Inflammatory macrophage (primary cell): ENCODE measurements at regions not wholly inside any gene's neighbourhood (a gene's known extent, or its start where the extent isn't known, plus 50 kb on each side); places are given as distances from the start of the nearest gene placed in this dataset.
"Not testable (repeated sequence)": the region's sequence is repeated elsewhere in the genome, so short reads cannot be mapped to it uniquely, and the experiment has no call there.

ENCODE experiments used
- DNase-seq, 2 donors: peaks; one replicate each; pipeline ENCODE4 v3.0.0-alpha.2; 2020 to 2022

DNA sequence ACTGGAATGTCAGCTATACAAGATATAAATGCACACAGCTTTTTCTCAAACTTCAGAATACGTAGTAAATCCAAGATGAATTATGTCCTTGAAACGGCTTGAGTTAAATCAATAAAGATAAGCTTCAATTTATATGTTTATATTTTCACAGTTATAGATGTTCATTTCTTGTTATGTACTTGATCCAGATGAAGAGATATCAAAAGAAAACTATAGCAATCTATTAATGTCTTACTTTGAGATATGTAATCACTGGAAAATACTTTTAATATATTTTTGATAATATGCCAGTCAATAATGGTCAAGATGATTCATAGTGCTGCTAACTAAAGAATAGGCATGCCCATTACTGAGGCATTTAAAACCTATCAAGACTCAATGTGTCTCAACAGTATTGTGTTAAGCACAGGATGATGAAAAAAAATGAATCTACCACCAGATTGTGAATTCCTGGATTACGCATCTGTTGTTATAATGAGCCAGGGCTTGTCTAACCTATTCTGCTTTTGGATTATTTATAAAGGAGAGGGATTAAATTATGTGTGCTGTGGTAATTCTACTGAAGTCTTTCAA, 372.6 kb upstream of the PRR16 start:
- DNase-seq: no peak

DNA sequence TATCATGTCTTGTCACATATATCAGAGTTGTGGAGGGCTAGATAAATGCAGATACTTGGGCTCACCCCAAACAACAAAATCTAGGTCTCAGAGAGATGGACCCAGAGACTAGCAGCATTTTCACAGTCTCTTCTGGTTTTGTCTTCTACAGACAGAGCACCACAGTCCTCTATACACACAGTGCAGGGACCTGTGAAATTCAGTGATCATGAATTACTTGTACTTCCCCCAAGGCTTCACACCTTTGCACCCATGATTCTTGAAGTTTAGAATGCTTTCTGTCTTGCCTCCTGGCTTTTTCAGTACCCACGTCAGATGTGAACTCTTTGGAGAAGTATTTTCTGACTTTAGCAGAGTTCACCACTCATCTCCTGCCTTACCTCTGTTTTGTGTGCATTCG, 371.5 kb upstream of the PRR16 start:
- no peak for DNase-seq

DNA sequence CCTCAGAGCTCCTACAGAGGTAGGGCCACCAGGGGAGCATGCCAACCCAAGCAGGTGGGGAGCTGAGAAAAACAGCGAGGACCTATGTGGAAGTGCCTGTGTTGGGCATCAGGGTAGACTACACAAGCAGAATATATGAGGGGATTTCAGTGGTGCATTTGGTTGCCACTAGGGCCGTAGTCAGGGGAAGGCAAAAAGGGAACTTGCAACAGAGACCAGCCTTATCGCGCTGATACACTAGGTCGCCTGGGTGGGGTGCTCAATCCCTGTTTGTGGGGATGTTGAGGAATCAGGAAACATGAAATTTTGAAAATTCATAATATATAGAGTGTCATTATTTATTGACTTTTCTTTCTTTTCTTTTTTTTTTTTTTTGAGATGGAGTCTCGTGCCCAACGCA, 370.9 kb upstream of the PRR16 start:
- DNase-seq: peak; percentile 42 to 62

DNA sequence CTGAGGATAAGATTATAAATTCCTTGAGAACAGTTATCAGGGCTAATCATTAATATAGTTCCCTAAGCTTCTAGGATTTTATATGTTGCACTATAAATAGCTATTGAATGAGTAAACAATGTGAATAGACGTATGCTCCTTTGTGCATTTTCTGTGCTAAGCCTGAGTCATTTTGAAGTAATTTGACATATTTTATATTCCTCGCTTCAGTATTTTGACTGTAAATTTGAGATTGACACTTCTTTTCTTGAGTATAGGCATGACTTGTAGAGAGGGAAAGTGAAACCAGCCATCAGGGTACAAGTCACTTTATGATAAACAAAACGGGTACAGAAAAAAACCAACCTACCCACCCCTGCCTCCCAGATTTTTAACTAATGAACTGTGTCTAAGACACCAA, 367.7 kb upstream of the PRR16 start:
- DNase-seq: peak in 1 of 2 donors; percentile 8

DNA sequence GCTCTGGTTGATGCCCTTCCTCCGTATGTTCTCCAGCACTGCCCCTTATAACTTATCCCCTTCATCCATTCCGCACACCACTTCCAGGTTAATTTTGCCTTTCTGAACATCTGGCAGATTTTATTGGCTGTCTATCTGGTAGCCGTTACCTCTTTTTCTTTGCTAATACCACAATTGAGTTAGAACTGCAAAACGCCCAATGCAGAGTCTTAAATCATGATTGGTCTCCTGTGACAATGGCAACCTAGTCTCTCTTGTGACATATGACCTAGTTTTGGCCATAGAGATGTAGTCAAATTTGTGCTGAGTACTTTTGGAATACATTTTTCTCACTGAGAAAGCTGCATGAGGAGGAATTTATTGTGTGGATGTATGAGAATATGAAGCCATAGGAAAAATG, 365.7 kb upstream of the PRR16 start:
- DNase-seq: no peak

DNA sequence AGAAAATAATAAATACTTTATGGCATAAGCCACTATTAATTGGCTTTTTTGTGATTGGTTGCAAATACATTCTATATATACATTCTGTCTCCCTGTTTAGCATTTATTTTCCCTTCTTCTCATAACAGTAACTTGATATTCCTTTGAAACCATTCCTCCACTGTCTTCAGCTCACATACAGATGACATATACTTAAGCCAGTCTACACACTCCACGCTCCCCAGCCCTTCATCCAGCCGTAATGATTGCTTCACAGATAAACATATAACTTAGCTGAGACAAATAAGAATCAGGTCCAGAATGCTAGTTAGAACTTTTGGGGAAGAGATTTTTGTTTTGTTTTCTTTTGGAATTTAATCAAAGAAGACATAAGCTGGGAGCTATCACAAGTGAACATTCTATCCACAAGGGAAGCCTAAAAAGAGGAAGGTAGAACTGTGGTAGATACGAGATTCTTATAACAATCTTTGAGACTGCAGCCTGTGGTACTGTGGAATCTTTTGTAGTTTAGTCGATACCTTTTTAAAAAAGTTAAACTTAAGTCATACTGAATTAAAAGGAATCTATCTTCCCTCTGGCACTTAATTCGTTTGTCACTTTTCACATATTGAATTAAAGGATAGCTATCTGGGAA, 365.1 kb upstream of the PRR16 start:
- DNase-seq: no peak

DNA sequence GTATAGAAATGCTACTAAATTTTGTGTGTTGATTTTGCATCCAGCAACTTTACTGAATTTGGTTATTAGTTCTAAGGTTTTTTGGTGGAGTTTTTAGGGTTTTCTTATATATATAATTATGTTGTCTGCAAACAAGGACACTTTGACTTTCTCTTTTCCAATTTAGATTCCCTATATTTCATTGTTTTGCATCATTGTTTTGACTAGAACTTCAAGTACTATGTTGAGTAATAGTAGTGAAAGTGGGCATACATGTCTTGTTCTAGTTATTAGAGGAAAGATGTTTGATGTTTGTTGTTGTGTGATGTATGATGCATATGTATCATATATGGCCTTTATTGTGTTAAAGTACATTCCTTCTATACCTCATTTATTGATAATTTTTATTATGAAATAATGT, 362.3 kb upstream of the PRR16 start:
- no peak for DNase-seq

DNA sequence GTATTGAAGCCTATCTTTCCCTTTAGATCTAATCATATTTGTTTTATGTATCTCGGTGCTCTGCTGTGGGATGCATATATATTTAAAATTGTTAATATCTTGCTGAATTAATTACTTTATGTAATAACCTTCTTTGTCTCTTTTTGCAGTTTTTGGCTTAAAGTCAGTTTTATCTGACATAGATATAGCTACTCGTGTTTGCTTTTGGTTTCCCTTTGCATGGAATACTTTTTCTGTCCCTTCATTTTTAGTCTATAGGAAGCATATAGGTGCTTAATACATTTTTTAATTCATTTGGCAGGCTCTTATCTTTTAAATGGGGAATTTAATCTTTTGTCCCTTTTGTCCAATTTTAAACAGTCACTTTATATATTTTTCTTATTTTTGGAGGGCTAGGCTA, 360.6 kb upstream of the PRR16 start:
- no peak for DNase-seq

DNA sequence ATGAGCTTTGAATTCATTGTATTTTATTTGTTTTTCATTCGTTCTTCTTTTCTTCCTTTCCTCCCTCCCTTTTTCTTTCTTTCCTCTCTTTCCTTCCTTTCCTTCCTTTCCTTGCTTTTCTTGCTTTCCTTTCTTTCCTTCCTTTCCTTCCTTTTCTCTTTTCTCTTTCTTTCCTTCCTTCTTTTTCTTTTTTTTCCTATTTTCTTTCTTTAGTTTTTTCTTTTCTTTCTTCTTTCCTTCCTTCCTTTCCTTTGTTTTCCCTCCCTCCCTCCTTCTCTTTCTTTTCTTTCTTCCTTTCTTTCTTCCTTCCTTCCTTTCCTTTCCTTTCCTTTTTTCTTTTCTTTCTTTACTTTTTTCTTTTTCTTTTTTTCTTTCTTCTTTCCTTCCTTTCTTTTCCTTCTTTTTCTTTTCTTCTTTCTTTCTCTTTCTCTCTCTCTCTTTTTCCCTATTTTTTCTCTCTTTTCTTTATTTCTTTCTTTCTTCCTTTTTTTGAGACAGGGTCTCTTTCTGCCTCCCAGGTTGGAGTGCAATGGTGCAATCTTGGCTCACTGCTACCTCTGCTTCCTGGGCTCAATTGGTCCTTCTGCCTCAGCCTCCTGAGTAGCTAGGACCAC, 357.1 kb upstream of the PRR16 start:
- DNase-seq: no peak

DNA sequence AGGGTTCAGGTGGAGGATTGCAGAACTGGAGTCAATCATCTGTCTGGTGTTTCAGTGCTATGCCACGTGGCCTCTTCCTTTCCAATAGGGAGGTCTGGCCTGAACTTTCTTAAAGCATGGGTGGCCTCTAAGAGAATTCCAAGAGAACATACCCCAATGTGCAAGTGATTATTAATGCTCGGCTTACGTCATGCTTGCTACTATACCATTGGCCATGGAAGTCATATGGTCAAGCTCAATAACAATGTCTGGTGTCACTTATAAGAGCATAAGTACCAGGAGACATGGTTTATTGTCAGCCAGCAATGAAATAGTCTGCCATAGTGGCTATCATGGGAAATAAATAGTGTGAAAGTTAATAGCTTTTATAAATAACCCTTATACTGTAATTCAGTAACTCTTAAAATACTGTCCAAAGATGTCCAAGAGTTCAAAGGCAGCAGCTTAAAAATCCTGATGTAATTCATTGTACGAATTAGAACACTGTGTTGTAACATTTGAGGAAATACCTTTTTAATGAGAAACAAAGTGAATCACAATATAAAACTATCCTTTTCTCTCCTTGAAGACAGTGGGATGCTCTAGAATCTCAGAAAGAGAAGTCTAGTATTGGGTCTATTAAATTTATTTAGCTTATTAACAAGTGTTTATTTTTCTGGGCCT, 355.4 kb upstream of the PRR16 start:
- DNase-seq: no peak

DNA sequence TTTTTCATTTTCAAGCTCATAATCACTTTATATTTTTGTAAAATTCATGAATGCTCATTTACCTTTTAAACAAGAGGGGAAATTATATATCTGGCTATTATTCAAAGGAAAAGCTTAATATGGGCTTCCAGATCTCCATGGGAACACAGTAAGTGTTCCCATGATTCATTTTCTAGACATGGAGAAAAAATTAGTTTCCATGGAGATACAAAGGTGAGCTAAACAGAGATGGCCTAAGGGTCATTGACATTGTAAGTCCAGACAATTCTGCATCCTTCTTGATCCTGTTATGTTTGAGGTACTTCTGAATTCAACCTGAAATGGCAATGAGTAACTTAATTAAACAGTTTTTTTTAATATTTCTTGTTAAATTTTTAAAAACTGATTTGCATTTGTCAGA, 341.4 kb upstream of the PRR16 start:
- no peak for DNase-seq

DNA sequence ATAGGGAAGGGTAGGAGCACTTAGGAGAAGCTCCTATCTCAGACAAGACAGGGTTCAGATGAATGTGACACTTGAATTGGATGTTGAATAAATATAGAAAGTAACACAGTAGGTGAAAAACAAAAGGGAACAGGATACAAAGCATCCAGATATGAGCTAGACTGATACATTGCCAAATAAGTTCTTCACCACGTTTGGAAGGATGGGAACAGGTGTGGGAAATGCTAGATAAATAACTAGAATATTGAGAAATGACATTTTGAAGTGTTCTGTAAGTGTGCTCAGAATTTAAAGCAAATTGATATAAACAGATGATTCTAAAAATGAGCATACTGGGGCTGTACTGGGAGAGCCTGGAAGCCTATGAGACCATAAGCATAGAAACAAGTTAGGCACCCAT, 340.1 kb upstream of the PRR16 start:
- no peak for DNase-seq

DNA sequence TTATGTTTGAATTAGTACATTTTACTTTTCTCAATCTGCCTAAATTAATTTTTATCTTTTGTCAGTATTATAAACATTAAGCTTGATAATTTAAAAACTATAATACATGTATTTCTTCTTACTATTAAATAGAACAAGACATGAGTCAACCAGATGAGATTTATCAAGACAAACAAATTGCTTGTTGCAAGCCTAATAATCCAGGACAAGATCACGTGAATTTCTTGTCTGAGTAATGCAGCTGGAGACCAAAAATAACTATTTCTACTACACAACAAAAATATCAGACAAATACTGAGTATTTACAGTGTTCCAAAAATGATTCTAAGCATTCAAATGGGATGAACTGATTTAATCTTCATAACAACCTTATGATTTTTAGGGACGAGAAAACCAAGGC, 339.1 kb upstream of the PRR16 start:
- no peak for DNase-seq

DNA sequence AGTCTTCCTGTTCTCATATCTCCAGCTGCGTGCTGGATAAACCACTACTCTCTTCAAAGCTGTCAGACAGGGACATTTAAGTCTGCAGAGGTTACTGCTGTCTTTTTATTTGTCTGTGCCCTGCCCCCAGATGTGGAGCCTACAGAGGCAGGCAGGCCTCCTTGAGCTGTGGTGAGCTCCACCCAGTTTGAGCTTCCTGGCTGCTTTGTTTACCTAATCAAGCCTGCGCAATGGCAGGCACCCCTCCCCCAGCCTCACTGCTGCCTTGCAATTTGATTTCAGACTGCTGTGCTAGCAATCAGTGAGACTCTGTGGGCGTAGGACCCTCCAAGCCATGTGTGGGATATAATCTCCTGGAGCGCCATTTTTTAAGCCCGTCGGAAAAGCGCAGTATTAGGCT, 331.8 kb upstream of the PRR16 start:
- not testable (repeated sequence) for DNase-seq

DNA sequence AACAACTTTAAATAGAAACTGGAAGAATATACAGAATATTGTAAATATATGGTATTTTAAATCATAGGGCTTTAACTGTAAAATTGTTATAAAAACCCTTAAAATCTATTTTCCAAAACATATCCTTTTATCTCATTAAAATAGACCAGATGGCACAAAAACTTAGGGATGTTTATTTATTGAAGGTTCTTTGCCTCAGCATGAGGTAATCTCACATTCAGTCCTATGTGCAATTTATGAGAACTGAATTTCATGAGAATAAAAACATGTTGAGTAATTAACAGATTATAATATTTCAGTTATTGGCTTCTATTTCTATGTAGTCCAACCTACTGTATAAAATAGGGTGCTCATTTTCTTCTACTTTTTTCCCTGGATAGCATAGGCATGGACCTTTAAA, 329.2 kb upstream of the PRR16 start:
- DNase-seq: no peak

DNA sequence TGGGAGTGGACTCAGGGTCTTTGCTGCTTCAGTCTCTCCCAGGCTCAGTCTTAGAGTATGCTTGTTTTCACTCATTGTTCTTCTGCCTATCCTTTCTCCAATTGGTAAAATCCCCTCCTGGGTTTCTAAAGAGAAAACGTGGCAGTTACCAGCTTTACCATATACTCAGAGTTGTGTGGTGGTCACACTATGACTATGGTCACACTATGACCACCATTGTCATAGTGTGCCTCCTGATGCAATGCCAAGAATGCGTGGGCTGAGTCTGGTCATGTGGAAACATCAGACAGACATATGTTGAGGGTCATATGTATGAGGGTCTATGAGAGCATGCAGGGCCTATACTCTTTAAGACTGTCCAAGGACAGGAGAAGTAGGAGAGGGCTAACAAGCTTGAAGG, 326.5 kb upstream of the PRR16 start:
- no peak for DNase-seq

DNA sequence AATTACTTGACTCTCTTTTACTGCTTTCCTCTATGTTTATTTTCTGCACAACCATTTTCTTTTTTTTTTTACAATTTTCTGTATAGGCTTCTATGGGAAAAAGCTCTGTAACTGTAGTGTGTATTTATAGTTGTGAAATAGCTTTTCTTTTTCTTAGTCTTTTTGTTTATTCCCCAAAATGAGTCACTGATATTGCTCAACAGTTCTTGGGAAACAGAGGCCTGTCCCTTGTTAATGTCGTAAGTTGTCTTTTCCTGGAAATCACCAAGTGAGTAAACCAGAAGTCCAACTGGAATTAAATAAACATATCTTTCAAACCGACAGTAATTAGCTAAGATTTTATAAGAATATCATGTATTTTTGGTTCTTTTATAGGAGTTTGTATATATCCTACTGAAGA, 325.1 kb upstream of the PRR16 start:
- peak; percentile 91 to 98 for DNase-seq

DNA sequence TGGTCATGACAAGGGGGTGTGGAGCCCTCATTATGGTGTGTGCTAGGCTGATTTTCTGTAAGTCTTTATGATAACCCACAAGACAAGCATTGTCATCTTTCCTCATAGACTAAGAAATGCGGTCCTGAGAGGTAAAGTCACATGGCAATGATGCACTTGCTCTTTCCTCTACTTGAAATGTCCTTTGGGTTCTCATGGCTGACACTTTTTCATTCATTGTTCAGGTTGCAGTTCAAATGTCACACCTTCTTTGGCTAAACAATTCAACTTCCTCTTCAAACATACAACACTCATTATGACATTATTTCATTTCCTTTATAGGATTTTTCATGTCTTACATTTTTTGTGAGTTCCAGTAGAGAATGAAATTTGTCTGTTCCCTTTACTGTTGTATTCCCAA, 323.6 kb upstream of the PRR16 start:
- peak in 1 of 2 donors; percentile 26 for DNase-seq

DNA sequence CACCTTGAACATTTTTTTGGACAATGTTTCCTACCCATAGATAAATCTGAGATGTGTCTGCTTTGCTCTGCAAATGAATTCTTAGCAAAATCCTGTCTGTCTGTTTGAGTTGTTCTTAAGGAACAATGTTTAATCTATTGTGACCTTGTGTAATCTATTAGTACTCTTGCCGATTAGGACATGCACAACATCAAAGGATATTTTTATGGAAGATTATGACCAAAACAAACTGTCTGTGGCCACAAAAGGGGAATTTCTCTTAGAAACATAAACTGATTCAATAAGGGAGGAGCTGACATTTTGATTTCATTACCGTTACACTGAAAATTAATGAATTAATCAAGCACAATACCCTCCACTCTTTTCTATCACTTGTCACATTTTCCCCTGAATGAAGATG, 323.0 kb upstream of the PRR16 start:
- DNase-seq: peak in 1 of 2 donors; percentile 19

DNA sequence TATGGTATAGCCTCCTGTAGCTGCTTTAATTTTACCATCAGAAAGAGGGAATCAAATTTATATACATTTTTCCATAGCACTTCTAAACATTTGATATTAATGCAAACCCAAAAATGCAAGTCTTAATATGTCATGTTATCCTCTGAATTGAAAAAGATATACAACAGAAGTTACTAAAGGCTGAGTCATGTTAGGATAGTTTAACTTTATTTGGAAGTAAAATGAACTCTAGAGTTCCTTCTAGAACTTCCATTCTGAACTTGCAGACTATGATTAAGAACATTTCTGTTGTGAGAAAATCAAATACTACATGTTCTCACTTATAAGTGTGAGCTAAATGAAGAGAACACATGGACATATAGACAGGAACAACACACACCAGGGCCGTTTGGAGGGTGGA, 317.3 kb upstream of the PRR16 start:
- DNase-seq: no peak

DNA sequence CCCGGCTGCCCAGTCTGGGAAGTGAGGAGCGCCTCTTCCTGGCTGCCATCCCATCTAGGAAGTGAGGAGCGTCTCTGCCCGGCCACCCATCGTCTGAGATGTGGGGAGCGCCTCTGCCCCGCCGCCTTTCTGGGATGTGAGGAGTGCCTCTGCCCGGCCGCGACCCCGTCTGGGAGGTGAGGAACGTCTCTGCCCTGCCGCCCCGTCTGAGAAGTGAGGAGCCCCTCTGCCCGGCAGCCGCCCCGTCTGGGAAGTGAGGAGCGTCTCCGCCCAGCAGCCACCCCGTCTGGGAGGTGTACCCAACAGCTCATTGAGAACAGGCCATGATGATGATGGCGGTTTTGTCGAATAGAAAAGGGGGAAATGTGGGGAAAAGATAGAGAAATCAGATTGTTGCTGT, 316.2 kb upstream of the PRR16 start:
- DNase-seq: not testable (repeated sequence)

DNA sequence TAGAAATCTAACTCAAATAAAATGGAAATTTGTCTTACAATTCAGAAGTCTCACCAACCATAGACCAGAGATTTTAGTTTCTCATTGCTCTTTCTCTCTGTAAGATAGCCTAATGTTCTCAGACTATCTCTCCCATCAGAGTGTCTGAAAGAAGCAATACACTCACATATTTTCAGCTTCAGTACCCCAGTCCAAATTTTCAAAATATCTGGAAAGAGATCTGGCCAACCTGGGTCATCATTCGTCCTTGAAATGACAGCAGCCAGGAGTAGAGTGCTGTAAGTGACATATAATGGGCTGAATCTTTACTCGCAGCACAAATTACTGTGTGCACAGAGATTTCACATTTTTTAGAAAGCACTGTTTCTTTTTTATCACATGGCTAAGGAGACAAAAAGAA, 313.3 kb upstream of the PRR16 start:
- DNase-seq: no peak

DNA sequence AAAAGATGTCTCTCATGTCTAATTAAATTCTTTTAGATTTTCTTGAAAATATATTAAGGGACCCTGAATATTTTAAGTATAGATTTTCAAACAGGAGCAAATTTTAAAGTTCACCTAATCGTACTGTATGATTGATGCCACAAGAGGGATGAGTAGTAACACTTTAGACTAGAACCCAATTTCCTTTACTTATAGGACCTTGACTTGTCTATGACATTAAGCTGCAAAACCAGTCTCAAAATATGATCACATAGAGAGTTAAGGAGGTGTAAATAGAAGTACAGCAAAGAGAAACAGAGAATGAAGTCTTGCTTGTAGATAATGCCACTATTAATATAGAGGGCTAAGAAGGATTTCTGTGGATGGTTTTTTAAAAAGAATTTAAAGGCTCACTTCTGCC, 312.9 kb upstream of the PRR16 start:
- DNase-seq: no peak

DNA sequence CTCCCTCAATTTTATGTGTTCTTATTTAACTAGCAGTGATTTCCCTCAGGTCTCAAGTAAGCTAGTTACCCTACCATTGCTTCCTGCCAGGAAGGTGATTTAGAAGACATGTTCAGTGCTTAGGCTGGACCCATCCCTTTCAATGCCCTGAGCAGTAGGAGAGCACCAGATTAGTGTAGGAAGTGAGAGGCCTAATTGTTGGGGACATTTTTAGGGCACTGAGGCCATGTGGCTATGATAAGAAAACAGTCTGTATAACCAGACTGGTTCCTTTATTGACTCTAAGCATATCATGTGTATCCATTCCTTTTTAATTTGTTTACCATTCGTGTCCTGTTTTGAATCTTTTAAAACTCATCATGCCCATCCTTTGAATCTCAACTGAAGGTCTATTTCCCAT, 312.3 kb upstream of the PRR16 start:
- no peak for DNase-seq
